Left lung (tissue), 4 donors: ENCODE measurements at regions not wholly inside any gene's neighbourhood (a gene's known extent, or its start where the extent isn't known, plus 50 kb on each side); places are given as distances from the start of the nearest gene placed in this dataset.

Experiments used
- ATAC-seq: fragments of 200-7000 bp; cut with Tn5 transposase; one replicate; pipeline ENCODE4 v1.9.1; 2020; ENCODE audit warnings: moderate library complexity
- DNase-seq, 4 donors: peaks; one replicate each; pipeline ENCODE4 v3.0.0-alpha.2; 2013 to 2020
- H3K27ac ChIP-seq, 2 donors: fragments of 200-600 bp; sonication (generic) in 1 of 2; one replicate each; pipeline versions ENCODE4 v1.5.0 to v1.8.0; 2020 to 2021
- H3K27me3 ChIP-seq, 2 donors: fragments of 200-600 bp; sonication (generic) in 1 of 2; one replicate each; pipeline versions ENCODE4 v1.5.0 to v1.8.0; 2020 to 2021
- H3K36me3 ChIP-seq, 2 donors: fragments of 200-600 bp; sonication (generic) in 1 of 2; one replicate each; pipeline versions ENCODE4 v1.5.0 to v1.8.0; 2020 to 2021
- H3K4me1 ChIP-seq, 2 donors: fragments of 200-600 bp; one replicate each; pipeline ENCODE4 v1.8.0; 2021
- H3K4me3 ChIP-seq, 2 donors: fragments of 200-600 bp; sonication (generic) in 1 of 2; one replicate each; pipeline versions ENCODE4 v1.5.0 to v1.8.0; 2020 to 2021; ENCODE audit warnings: mild to moderate bottlenecking in 1 of 2
- H3K9me3 ChIP-seq, 2 donors: fragments of 200-600 bp; sonication (generic) in 1 of 2; one replicate each; pipeline versions ENCODE4 v1.5.0 to v1.8.0; 2020 to 2021
- intact Hi-C, 2 donors: fragments of 100-400 bp; cut with DNase I; formaldehyde crosslinking; loops; one replicate each; pipeline versions ENCODE4 v1.11.2 to v1.14.2; 2022
- TF ChIP-seq, protein P1 (sequence below), 2 donors: fragments of 200-600 bp; sonication (generic) in 1 of 2; IDR thresholded peaks; one replicate each; pipeline versions ENCODE4 v1.5.0 to v1.8.0; 2021; ENCODE audit warnings: antibody characterized with exemption in 2 of 2
- donor health status: DM: no; HTN: yes; CAD: no.
- donor health status: DM: no; HTN: no; CAD: no.

GRCh38 chr5:54927097-54927746 is 58.2 kb downstream of the ESM1 start:
- Histone ChIP-seq H3K4me1 (no peaks in the 10 kb centered on the region), H3K27ac (no peak overlapping the region), H3K27me3 (peaks cover 0 to 4% of the 10 kb centered on the region in 2 donors), H3K4me3 (no peak overlapping the region), H3K36me3 (no peaks in the 10 kb centered on the region), H3K9me3 (peaks cover 0 to 27% of the 10 kb centered on the region in 2 donors)
- no peak for DNase-seq
- intact Hi-C loops, result no loop called here
- TF ChIP-seq, protein P1, sequence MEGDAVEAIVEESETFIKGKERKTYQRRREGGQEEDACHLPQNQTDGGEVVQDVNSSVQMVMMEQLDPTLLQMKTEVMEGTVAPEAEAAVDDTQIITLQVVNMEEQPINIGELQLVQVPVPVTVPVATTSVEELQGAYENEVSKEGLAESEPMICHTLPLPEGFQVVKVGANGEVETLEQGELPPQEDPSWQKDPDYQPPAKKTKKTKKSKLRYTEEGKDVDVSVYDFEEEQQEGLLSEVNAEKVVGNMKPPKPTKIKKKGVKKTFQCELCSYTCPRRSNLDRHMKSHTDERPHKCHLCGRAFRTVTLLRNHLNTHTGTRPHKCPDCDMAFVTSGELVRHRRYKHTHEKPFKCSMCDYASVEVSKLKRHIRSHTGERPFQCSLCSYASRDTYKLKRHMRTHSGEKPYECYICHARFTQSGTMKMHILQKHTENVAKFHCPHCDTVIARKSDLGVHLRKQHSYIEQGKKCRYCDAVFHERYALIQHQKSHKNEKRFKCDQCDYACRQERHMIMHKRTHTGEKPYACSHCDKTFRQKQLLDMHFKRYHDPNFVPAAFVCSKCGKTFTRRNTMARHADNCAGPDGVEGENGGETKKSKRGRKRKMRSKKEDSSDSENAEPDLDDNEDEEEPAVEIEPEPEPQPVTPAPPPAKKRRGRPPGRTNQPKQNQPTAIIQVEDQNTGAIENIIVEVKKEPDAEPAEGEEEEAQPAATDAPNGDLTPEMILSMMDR (IDR thresholded peaks at IDR 0.05), result no peak
- no peak for ATAC-seq

GRCh38 chr5:54924487-54924886 is 60.9 kb downstream of the ESM1 start:
- Histone ChIP-seq H3K9me3 (peaks cover 0 to 27% of the 10 kb centered on the region in 2 donors), H3K27me3 (no peaks in the 10 kb centered on the region), H3K4me1 (no peaks in the 10 kb centered on the region), H3K4me3 (no peak overlapping the region), H3K36me3 (no peaks in the 10 kb centered on the region), H3K27ac (no peak overlapping the region)
- TF ChIP-seq, protein P1 (IDR thresholded peaks at IDR 0.05), result no peak
- ATAC-seq, result no peak
- DNase-seq, result no peak
- intact Hi-C loops, result no loop called here

- TF ChIP-seq, protein P1 (IDR thresholded peaks at IDR 0.05), result no peak
- Histone ChIP-seq H3K4me3 (no peak overlapping the region), H3K4me1 (no peaks in the 10 kb centered on the region), H3K9me3 (no peaks in the 10 kb centered on the region), H3K27ac (no peak overlapping the region), H3K36me3 (no peaks in the 10 kb centered on the region), H3K27me3 (peaks cover 0 to 8% of the 10 kb centered on the region in 2 donors)
- DNase-seq (no peak), ATAC-seq (no peak)
- intact Hi-C loops, result no loop called here
Observed at GRCh38 chr5:54917323-54917722, 68.1 kb downstream of the ESM1 start.

GRCh38 chr5:54915466-54916027 is 69.8 kb downstream of the ESM1 start:
- H3K36me3 ChIP-seq, result no peaks in the 10 kb centered on the region
- no peak overlapping the region for H3K4me3 ChIP-seq
- TF ChIP-seq, protein P1 (IDR thresholded peaks at IDR 0.05), result no peak
- no peaks in the 10 kb centered on the region for H3K9me3 ChIP-seq
- no peak for DNase-seq
- intact Hi-C loops, result no loop called here
- H3K27me3 ChIP-seq, result peaks cover 0 to 8% of the 10 kb centered on the region in 2 donors
- H3K27ac ChIP-seq, result no peak overlapping the region
- ATAC-seq, result no peak
- H3K4me1 ChIP-seq, result no peaks in the 10 kb centered on the region

DNA sequence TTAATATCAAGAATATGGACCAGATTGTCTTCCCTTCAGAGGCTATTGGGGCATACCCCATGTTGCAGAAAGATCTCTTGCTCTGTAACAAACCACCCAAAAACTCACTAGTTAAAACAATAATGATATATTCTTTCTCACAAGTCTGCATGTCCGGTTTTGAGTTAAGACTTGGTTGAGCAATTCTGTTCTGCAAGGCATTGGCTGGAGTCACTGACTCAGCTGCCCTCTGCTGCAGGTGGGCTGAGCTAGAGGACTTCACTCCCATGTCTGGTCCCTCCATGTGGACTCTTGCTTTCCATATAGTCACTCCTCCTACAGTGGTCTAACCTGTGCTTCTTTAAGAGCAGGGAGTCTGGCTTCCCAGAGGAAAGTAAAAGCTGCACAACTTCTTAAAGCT is 73.4 kb downstream of the ESM1 start:
- Histone ChIP-seq H3K27ac (no peak overlapping the region), H3K9me3 (no peaks in the 10 kb centered on the region), H3K4me1 (no peaks in the 10 kb centered on the region), H3K27me3 (peaks cover 0 to 3% of the 10 kb centered on the region in 2 donors), H3K4me3 (no peak overlapping the region), H3K36me3 (no peaks in the 10 kb centered on the region)
- TF ChIP-seq, protein P1 (IDR thresholded peaks at IDR 0.05), result no peak
- DNase-seq, result no peak
- ATAC-seq, result no peak
- intact Hi-C loops, result no loop called here
